ENCODE measurements at regions not wholly inside any gene's neighbourhood (a gene's known extent, or its start where the extent isn't known, plus 50 kb on each side); places are given as distances from the start of the nearest gene placed in this dataset.

GRCh38 chr7:123305840-123306375 lies 106.1 kb upstream of the SLC13A1 start:
- Histone ChIP-seq H3K9me3 (ENCODE audit: low read length) (no peaks in the 10 kb centered on the region), H3K9ac (ENCODE audit: low read length) (no peak overlapping the region), H4K20me1 (ENCODE audit: low read length) (no peaks in the 10 kb centered on the region), H3K9me2 (replicated peaks; ENCODE audit: low read length) (no peaks in the 10 kb centered on the region), H2AFZ (ENCODE audit: low read length) (no peak overlapping the region), H3K79me2 (ENCODE audit: low read length) (no peaks in the 10 kb centered on the region), H3K4me1 (ENCODE audit: insufficient read depth, low read length) (no peaks in the 10 kb centered on the region), H3K27me3 (ENCODE audit: low read length) (no peaks in the 10 kb centered on the region), H3K27ac (ENCODE audit: low read length) (no peak overlapping the region), H3K4me2 (ENCODE audit: low read length) (no peak overlapping the region), H3K36me3 (ENCODE audit: low read depth, low read length) (no peaks in the 10 kb centered on the region), H3F3A (ENCODE audit: low read length, unreplicated experiment) (no peaks in the 10 kb centered on the region), H3K4me3 (ENCODE audit: low read length) (no peak overlapping the region)
- CTCF ChIA-PET = no interaction called here
- DNase-seq (no peak), ATAC-seq (no peak)
- intact Hi-C loops (cut with micrococcal nuclease) = no loop called here
- POLR2A ChIA-PET (ENCODE audit: unreplicated experiment) = no interaction called here
- TF ChIP-seq CTCF (conservative IDR thresholded peaks at IDR 0.05; ENCODE audit: low read depth, low read length) (no peak), EZH2phosphoT487 (IDR thresholded peaks at IDR 0.05; ENCODE audit: borderline replicate concordance, low read length) (no peak), EZH2 (IDR thresholded peaks at IDR 0.05; ENCODE audit: low read length, unreplicated experiment) (no peak)
- BruUV-seq (replicated peaks) = no TSS peak

- BruUV-seq (replicated peaks) = no TSS peak
- ChIA-PET CTCF (no interaction called here), POLR2A (ENCODE audit: unreplicated experiment) (no interaction called here)
- Histone ChIP-seq H3K9me2 (replicated peaks; ENCODE audit: low read length) (no peaks in the 10 kb centered on the region), H3K4me3 (ENCODE audit: low read length) (no peak overlapping the region), H3K36me3 (ENCODE audit: low read depth, low read length) (no peaks in the 10 kb centered on the region), H3K27ac (ENCODE audit: low read length) (no peak overlapping the region), H3F3A (ENCODE audit: low read length, unreplicated experiment) (no peaks in the 10 kb centered on the region), H3K9me3 (ENCODE audit: low read length) (no peaks in the 10 kb centered on the region), H4K20me1 (ENCODE audit: low read length) (no peaks in the 10 kb centered on the region), H3K4me2 (ENCODE audit: low read length) (no peak overlapping the region), H3K27me3 (ENCODE audit: low read length) (no peaks in the 10 kb centered on the region), H3K79me2 (ENCODE audit: low read length) (no peaks in the 10 kb centered on the region), H3K9ac (ENCODE audit: low read length) (no peak overlapping the region), H3K4me1 (ENCODE audit: insufficient read depth, low read length) (no peaks in the 10 kb centered on the region), H2AFZ (ENCODE audit: low read length) (no peak overlapping the region)
- TF ChIP-seq EZH2phosphoT487 (IDR thresholded peaks at IDR 0.05; ENCODE audit: borderline replicate concordance, low read length) = no peak
- intact Hi-C loops (cut with micrococcal nuclease) = no loop called here
- no peak for ATAC-seq
- DNase-seq = no peak
These were observed 104.2 kb upstream of the SLC13A1 start for GRCh38 chr7:123303926-123304325.

- H4K20me1 ChIP-seq (ENCODE audit: low read length) = no peaks in the 10 kb centered on the region
- TF ChIP-seq CTCF (conservative IDR thresholded peaks at IDR 0.05; ENCODE audit: low read depth, low read length) (no peak), EZH2 (IDR thresholded peaks at IDR 0.05; ENCODE audit: low read length, unreplicated experiment) (no peak), EZH2phosphoT487 (IDR thresholded peaks at IDR 0.05; ENCODE audit: borderline replicate concordance, low read length) (no peak)
- H3K9me2 ChIP-seq (replicated peaks; ENCODE audit: low read length) = no peaks in the 10 kb centered on the region
- H2AFZ ChIP-seq (ENCODE audit: low read length) = no peak overlapping the region
- no peaks in the 10 kb centered on the region for H3K79me2 ChIP-seq (ENCODE audit: low read length)
- no peak overlapping the region for H3K9ac ChIP-seq (ENCODE audit: low read length)
- no peak for DNase-seq
- no peaks in the 10 kb centered on the region for H3K36me3 ChIP-seq (ENCODE audit: low read depth, low read length)
- no peaks in the 10 kb centered on the region for H3K9me3 ChIP-seq (ENCODE audit: low read length)
- BruUV-seq (replicated peaks) = no TSS peak
- H3K4me2 ChIP-seq (ENCODE audit: low read length) = no peak overlapping the region
- no peak overlapping the region for H3K4me3 ChIP-seq (ENCODE audit: low read length)
- H3K27me3 ChIP-seq (ENCODE audit: low read length) = no peaks in the 10 kb centered on the region
- POLR2A ChIA-PET (ENCODE audit: unreplicated experiment) = no interaction called here
- intact Hi-C loops (cut with micrococcal nuclease) = no loop called here
- ATAC-seq = no peak
- H3K4me1 ChIP-seq (ENCODE audit: insufficient read depth, low read length) = no peaks in the 10 kb centered on the region
- H3K27ac ChIP-seq (ENCODE audit: low read length) = no peak overlapping the region
- H3F3A ChIP-seq (ENCODE audit: low read length, unreplicated experiment) = no peaks in the 10 kb centered on the region
- CTCF ChIA-PET = no interaction called here
These were observed 97.2 kb upstream of the SLC13A1 start for GRCh38 chr7:123296965-123297364.

Data from PC-3 (cell line).